Fibroblast of mammary gland (primary cell): ENCODE measurements at regions not wholly inside any gene's neighbourhood (a gene's known extent, or its start where the extent isn't known, plus 50 kb on each side); places are given as distances from the start of the nearest gene placed in this dataset.

Source experiments
- DNase-seq: peaks from one replicate; pipeline ENCODE4 v3.0.0-alpha.2; 2010; ENCODE audit warnings: low read depth
- H3K4me3 ChIP-seq: 2 replicates; pipeline ENCODE4 v1.5.1; 2011; ENCODE audit warnings: low read depth, mild to moderate bottlenecking, low read length, moderate library complexity; ENCODE audit not compliant: control insufficient read depth
- TF ChIP-seq, protein P1 (sequence below): conservative IDR thresholded peaks from 2 replicates; pipeline ENCODE4 v1.5.1; 2011; ENCODE audit warnings: low read depth, low read length, inconsistent platforms; ENCODE audit not compliant: control insufficient read depth, insufficient read depth

DNA sequence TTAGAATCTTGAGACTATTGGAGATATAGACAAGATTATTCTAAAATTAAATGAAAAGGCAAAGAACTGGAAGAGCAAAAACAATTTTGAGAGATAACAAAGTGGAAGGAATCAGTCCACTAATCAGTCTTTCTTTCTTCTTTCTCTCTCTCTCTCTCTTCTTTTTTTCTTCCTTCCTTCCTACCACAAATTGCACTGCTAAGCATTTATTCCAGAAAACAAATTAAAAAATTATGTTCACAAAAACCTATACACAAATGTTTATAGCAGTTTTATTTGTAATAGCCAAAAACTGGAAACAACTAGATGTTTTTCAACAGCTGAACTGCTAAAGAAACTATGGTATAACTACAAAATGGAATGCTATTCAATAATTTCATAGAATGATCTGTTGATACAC, 291.9 kb upstream of the FTMT start:
- H3K4me3 ChIP-seq: no peak overlapping the region
- TF ChIP-seq, protein P1, sequence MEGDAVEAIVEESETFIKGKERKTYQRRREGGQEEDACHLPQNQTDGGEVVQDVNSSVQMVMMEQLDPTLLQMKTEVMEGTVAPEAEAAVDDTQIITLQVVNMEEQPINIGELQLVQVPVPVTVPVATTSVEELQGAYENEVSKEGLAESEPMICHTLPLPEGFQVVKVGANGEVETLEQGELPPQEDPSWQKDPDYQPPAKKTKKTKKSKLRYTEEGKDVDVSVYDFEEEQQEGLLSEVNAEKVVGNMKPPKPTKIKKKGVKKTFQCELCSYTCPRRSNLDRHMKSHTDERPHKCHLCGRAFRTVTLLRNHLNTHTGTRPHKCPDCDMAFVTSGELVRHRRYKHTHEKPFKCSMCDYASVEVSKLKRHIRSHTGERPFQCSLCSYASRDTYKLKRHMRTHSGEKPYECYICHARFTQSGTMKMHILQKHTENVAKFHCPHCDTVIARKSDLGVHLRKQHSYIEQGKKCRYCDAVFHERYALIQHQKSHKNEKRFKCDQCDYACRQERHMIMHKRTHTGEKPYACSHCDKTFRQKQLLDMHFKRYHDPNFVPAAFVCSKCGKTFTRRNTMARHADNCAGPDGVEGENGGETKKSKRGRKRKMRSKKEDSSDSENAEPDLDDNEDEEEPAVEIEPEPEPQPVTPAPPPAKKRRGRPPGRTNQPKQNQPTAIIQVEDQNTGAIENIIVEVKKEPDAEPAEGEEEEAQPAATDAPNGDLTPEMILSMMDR: no peak
- no peak for DNase-seq

DNA sequence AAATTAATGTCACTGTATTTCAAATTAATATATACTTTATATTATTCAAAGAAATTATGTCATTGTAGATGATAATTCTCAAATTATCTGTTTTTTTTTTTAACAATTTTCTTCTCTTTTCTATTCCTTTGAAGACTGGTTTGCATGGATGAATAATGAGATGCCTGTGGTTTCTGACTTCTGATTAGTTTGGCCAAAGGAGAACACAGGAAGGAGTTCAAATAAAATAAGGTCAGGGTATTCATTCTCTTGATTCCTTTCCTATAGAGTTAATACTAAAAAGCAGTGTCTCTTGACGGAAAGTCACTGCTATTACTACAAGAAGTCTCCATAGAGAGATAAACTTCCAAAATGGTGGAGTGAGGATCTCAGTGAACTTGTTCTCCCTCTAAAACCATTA, 279.6 kb upstream of the FTMT start:
- DNase-seq: no peak
- TF ChIP-seq, protein P1: no peak

DNA sequence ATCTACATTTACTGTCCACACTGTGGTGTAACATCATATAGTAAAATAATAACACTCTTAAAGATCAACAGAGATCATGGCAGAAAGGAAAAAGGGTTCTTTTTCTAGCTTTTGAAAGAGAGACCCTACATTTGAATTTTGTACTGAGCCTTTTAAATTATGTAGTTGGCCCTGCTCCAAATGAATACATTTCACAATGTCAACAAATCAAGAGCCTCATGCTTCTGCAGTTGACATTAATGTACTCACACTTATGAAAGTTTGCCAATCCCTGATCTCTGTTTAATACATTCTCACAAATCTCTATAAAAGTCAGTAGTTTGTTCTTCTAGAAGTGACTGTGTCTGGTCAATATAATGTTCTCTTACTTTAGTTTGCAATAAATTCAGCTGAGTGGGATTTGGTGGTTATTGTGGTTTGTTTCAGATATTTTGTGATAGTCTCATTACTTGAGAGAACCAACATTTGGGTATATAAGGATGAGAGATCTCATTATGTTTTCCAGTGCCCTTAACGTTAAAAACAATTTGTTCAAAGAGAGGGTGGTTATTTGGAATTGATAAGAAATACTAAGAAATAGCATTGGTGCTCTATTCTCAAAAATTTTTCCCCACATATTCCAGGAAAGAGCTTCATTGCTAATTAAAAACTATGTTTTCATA, 277.8 kb upstream of the FTMT start:
- TF ChIP-seq, protein P1: no peak
- no peak for DNase-seq
- no peak overlapping the region for H3K4me3 ChIP-seq

More for the DNA sequence above, 279.6 kb upstream of the FTMT start:
- H3K4me3 ChIP-seq: no peak overlapping the region

DNA sequence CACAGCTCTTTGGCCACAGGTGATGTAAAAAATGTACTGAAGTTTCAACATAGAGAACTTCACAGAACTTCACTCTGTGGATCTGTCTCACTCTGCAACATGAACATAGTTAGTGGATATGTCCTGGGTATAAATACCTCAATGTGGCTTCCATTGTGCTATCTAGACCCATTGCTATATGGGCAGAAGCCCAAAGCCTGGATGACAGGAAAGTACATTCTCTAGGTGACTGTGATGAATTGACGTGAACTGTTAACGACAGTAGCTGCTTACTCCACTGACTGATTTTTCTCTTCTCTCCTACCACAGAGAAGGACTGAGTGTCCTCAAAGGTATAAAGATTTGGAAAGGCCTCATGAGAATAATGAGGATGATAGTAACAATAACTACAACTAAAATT, 270.1 kb upstream of the FTMT start:
- no peak for DNase-seq
- H3K4me3 ChIP-seq: no peak overlapping the region
- TF ChIP-seq, protein P1: no peak

DNA sequence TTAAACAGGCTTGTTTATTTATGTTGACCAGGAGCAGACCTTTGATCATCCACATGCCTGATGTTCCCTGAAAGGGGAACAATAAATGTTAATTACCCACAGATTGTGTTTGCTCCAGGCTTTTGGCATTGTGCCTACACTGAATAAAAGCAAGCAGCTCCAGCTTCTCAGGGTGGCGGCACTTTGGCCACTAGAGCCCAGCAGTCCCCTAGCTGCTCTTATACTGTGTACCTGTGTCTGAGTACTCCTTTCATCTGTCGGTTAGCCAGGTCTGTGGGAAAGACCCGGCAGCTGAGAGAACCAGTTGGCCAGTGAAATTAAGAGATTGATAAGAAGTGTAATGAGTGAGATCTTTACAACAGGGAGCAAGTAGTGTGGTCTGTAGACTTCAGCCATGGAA, 254.8 kb upstream of the FTMT start:
- no peak for DNase-seq
- no peak overlapping the region for H3K4me3 ChIP-seq
- TF ChIP-seq, protein P1: no peak

DNA sequence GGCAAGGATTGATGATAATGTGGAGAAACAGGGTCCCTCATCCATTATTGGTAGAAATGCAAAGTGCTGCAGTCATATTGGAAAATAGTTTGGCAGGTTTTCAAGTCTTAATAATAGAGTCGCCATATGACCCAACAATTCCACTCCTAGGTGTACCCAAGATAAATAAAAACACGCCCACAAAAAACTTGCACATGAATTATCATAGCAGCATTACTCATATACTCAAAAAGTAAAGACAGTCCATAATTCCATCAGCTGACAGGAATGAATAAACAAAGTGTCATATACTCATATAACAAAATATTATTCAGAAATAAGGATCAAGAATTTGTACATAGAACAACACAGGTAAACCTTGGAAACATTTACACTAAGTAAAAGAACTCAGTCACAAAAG, 242.9 kb upstream of the FTMT start:
- no peak overlapping the region for H3K4me3 ChIP-seq
- TF ChIP-seq, protein P1: no peak
- DNase-seq: no peak

DNA sequence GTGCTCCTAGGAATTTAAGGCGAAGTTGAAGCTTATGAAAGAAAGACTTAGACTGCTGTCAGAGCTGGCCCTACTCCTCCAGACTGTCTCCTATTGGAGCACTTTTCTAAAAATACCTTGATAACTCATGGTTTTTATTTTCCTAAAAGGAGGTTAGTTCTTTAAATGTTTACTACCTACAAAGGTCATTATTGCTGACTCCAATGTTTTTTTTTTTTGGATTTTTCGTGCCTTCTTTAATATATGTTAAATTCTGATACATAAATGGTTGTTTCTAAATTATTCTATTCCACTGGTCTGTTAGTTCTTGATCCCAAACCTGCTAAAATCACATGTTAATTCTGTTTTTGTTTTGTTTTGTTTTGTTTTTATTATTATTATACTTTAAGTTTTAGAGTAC, 227.6 kb upstream of the FTMT start:
- TF ChIP-seq, protein P1: no peak

More for the DNA sequence above, 227.6 kb upstream of the FTMT start:
- no peak overlapping the region for H3K4me3 ChIP-seq
- DNase-seq: no peak
